HUES6 (cell line): ENCODE measurements at regions not wholly inside any gene's neighbourhood (a gene's known extent, or its start where the extent isn't known, plus 50 kb on each side); places are given as distances from the start of the nearest gene placed in this dataset.

Experiments
- H3K27ac ChIP-seq: 2 replicates; pipeline ENCODE4 v1.7.0; 2013; ENCODE audit warnings: low read depth, mild to moderate bottlenecking, low read length, inconsistent platforms
- H3K27me3 ChIP-seq: 2 replicates; pipeline ENCODE4 v1.6.1; 2013; ENCODE audit warnings: low read length; ENCODE audit not compliant: control insufficient read depth, insufficient read depth
- H3K36me3 ChIP-seq: 2 replicates; pipeline ENCODE4 v1.6.1; 2013; ENCODE audit warnings: low read length; ENCODE audit not compliant: control insufficient read depth, insufficient read depth
- H3K4me1 ChIP-seq: 2 replicates; pipeline ENCODE4 v1.6.1; 2013; ENCODE audit warnings: low read length; ENCODE audit not compliant: control insufficient read depth, insufficient read depth
- H3K4me3 ChIP-seq: 2 replicates; pipeline ENCODE4 v1.5.1; 2013; ENCODE audit warnings: low read depth, low read length
- H3K9ac ChIP-seq: one replicate; pipeline ENCODE4 v1.6.1; 2013; ENCODE audit warnings: mild to moderate bottlenecking, low read length
- H3K9me3 ChIP-seq: 2 replicates; pipeline ENCODE4 v1.6.1; 2013; ENCODE audit warnings: low read depth, low read length; ENCODE audit not compliant: control insufficient read depth, insufficient read depth

DNA sequence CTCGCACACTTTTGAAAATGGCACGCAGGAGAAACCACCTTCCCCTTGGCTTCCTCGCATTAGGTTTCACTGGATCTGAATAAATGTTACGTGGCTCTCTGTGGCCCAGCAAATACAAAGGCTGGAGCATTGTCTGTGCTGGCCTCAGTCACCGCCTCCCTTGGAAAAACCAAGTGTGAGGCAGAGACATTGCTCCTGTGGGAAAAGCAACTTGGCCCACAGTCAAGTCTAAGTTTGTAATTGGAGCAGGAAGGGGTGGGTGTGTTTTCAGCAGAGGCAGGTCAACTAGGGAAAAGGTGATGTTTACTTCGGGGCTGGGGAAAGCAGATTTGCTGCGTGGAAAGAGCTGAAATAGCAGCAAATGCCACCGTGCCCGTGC lies 101.6 kb downstream of the IRS2 start:
- Histone ChIP-seq H3K27me3 (peaks cover 4% of the 10 kb centered on the region; the same call in 1 of the 2 replicates), H3K36me3 (no peaks in the 10 kb centered on the region), H3K9me3 (no peaks in the 10 kb centered on the region), H3K27ac (no peak overlapping the region), H3K9ac (no peak overlapping the region), H3K4me1 (peaks cover 19% of the 10 kb centered on the region), H3K4me3 (no peak overlapping the region)

DNA sequence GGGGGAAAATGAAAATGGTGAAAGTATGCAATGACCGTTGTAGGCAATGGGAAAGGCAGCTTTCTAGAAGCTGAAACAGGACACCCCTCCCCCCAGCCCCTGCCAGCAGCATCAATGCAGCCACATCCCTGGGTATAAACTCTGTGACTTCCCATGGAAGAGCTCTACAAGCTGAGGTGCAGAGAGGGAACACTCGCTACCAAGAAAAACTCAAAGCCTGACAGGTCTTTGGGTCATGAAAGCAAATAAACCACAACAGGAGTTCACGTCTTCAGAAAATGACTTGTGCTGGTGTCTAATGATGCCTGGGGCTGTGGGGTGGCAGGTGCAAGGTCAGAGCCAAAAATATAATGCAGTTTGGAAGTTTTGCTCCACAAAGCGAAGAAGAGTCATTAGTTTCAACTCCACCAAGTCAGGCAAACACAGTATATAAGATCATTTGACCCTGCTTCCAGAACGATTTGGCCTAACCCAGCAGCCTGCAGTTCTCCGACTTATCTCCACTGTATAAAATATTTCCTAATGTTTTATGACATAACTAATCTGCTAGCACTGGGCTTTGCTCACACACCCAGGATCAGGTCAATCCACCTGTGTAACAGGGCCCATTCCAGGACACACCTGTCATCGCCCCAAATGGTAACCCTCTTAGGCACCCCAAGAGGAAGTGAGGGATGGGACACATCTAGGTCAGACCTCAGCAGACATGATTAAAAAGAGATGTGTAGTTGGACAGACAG lies 102.1 kb downstream of the IRS2 start:
- no peak overlapping the region for H3K9ac ChIP-seq
- no peak overlapping the region for H3K4me3 ChIP-seq
- no peak overlapping the region for H3K27ac ChIP-seq
- H3K9me3 ChIP-seq = no peaks in the 10 kb centered on the region
- H3K27me3 ChIP-seq = peaks cover 4% of the 10 kb centered on the region; the same call in 1 of the 2 replicates
- peaks cover 19% of the 10 kb centered on the region for H3K4me1 ChIP-seq
- H3K36me3 ChIP-seq = no peaks in the 10 kb centered on the region

- Histone ChIP-seq H3K4me1 (peaks cover 12% of the 10 kb centered on the region; the same call in 1 of the 2 replicates), H3K9me3 (no peaks in the 10 kb centered on the region), H3K4me3 (no peak overlapping the region), H3K9ac (no peak overlapping the region), H3K27ac (no peak overlapping the region), H3K36me3 (no peaks in the 10 kb centered on the region), H3K27me3 (peaks cover 4% of the 10 kb centered on the region; the same call in 1 of the 2 replicates)
Measured at GRCh38 chr13:109682534-109683244, 103.7 kb downstream of the IRS2 start.

GRCh38 chr13:109680930-109681329 lies 105.5 kb downstream of the IRS2 start:
- H3K9ac ChIP-seq = no peak overlapping the region
- no peaks in the 10 kb centered on the region for H3K9me3 ChIP-seq
- H3K27me3 ChIP-seq = peaks cover 4% of the 10 kb centered on the region; the same call in 1 of the 2 replicates
- H3K4me3 ChIP-seq = no peak overlapping the region
- no peaks in the 10 kb centered on the region for H3K36me3 ChIP-seq
- no peak overlapping the region for H3K27ac ChIP-seq
- H3K4me1 ChIP-seq = peaks cover 8% of the 10 kb centered on the region; the same call in 1 of the 2 replicates

DNA sequence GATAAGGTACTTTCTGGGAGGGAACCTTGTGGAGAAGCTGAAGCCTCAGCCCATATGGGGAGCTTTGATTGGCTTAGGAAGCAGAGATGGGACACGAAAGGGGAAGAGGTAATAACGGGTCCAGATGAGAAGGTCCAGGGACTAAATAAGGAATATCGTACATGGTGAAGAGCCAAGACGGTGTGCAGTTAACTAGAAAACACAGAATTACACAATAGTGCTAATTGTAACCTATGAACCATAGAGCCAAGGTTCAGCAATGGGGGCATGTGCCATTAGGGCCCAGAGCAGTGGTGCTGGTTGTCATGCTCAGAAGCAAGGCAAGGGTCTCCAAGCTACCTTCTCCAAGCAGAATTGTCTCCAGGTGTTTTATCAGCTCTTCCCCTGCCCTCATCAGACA lies 106.1 kb downstream of the IRS2 start:
- Histone ChIP-seq H3K4me3 (no peak overlapping the region), H3K9ac (no peak overlapping the region), H3K4me1 (peaks cover 7% of the 10 kb centered on the region; the same call in 1 of the 2 replicates), H3K27me3 (peaks cover 4% of the 10 kb centered on the region; the same call in 1 of the 2 replicates), H3K36me3 (no peaks in the 10 kb centered on the region), H3K27ac (no peak overlapping the region), H3K9me3 (no peaks in the 10 kb centered on the region)

- Histone ChIP-seq H3K27ac (no peak overlapping the region), H3K9ac (no peak overlapping the region), H3K4me3 (no peak overlapping the region), H3K9me3 (no peaks in the 10 kb centered on the region), H3K4me1 (no peaks in the 10 kb centered on the region), H3K36me3 (no peaks in the 10 kb centered on the region), H3K27me3 (peaks cover 4% of the 10 kb centered on the region; the same call in 1 of the 2 replicates)
Measured at GRCh38 chr13:109678459-109678858, 107.9 kb downstream of the IRS2 start.

DNA sequence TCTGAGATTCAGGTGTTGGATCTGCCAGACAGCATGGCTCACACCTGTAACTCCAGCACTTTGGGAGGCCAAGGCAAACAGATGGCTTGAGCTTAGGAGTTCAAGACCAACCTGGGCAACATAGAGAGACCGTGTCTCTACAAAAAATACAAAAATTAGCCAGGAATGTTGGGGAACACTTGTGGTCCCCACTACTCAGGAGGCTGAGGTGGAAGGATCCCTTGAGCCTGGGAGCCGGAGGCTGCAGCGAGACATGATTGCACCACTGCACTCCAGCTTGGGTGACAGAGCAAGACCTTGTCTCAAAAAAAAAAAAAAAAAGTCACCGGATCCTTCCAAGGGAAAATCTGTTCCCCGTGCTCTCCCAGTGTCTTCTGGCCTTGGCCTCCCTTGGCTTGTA lies 109.2 kb downstream of the IRS2 start:
- Histone ChIP-seq H3K9me3 (no peaks in the 10 kb centered on the region), H3K9ac (no peak overlapping the region), H3K36me3 (no peaks in the 10 kb centered on the region), H3K27me3 (peaks cover 4% of the 10 kb centered on the region; the same call in 1 of the 2 replicates), H3K4me1 (no peaks in the 10 kb centered on the region), H3K27ac (no peak overlapping the region), H3K4me3 (no peak overlapping the region)

- H3K27ac ChIP-seq = no peak overlapping the region
- H3K4me1 ChIP-seq = peaks cover 9% of the 10 kb centered on the region; the same call in 1 of the 2 replicates
- no peak overlapping the region for H3K4me3 ChIP-seq
- no peaks in the 10 kb centered on the region for H3K36me3 ChIP-seq
- no peak overlapping the region for H3K9ac ChIP-seq
- H3K27me3 ChIP-seq = no peaks in the 10 kb centered on the region; the same call in 1 of the 2 replicates
- no peaks in the 10 kb centered on the region for H3K9me3 ChIP-seq
Measured at GRCh38 chr13:109673477-109673876, 112.9 kb downstream of the IRS2 start.

- H3K4me3 ChIP-seq = no peak overlapping the region
- no peaks in the 10 kb centered on the region for H3K9me3 ChIP-seq
- no peak overlapping the region for H3K27ac ChIP-seq
- H3K9ac ChIP-seq = no peak overlapping the region
- H3K36me3 ChIP-seq = no peaks in the 10 kb centered on the region
- peaks cover 15% of the 10 kb centered on the region for H3K4me1 ChIP-seq
- peaks cover 4% of the 10 kb centered on the region; the same call in 1 of the 2 replicates for H3K27me3 ChIP-seq
Measured at GRCh38 chr13:109672545-109672944, 113.8 kb downstream of the IRS2 start.

DNA sequence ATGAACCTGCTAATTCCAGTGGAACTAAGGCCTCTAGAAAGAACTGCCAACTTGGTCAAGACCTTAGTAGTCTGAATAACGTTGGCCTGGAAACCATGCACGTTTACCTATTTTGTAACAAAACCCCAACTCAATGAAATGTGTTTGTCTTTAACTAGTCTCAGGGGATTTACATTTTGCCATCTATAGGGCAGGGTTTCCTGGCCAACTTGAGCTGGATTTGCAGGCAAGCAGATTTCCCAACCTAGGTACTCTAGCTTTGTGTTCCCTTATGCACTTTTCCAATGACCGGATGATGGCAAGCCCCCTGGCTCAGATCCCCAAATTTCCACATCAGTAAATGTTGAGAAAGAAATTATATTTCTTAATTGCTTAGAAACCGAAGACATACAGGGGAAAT lies 114.5 kb downstream of the IRS2 start:
- no peak overlapping the region for H3K4me3 ChIP-seq
- H3K27me3 ChIP-seq = peaks cover 10% of the 10 kb centered on the region
- H3K9ac ChIP-seq = no peak overlapping the region
- peaks cover 15% of the 10 kb centered on the region for H3K4me1 ChIP-seq
- H3K27ac ChIP-seq = no peak overlapping the region
- H3K36me3 ChIP-seq = no peaks in the 10 kb centered on the region
- no peaks in the 10 kb centered on the region for H3K9me3 ChIP-seq

DNA sequence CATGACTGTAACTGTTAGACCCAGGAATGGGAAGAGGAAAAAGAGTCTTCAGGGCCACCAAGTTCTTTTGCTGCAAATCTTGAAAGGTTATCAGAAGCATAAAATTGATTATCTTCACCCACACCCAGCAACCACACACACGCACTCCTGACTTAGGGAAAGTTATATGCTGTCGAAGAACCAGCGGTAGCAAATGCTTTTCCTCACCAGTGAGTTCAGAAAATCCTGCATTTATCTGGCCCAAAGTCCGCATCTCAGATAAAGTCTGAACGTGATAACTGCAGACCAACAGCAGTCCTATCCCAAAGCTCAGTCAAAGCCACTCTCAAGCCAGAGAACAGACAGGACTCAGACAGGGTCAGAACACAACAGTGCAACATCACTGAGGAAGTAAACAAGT lies 115.6 kb downstream of the IRS2 start:
- H3K4me3 ChIP-seq = no peak overlapping the region
- H3K4me1 ChIP-seq = peaks cover 15% of the 10 kb centered on the region
- H3K36me3 ChIP-seq = no peaks in the 10 kb centered on the region
- H3K27me3 ChIP-seq = peaks cover 19% of the 10 kb centered on the region
- no peak overlapping the region for H3K27ac ChIP-seq
- no peak overlapping the region for H3K9ac ChIP-seq
- H3K9me3 ChIP-seq = no peaks in the 10 kb centered on the region
